RWPE1 (cell line): ENCODE measurements at regions not wholly inside any gene's neighbourhood (a gene's known extent, or its start where the extent isn't known, plus 50 kb on each side); places are given as distances from the start of the nearest gene placed in this dataset.
"Not testable (repeated sequence)": the region's sequence is repeated elsewhere in the genome, so short reads cannot be mapped to it uniquely, and the experiment has no call there.

Experiments used
- CTCF ChIA-PET: fragments of 350-600 bp; sonication (Branson Sonifier 250); formaldehyde crosslinking; extraction: SDS; loops from one replicate; lab custom pipeline; 2021; lab: Yijun Ruan, JAX
- POLR2A ChIA-PET: fragments of 400-600 bp; formaldehyde crosslinking; extraction: SDS; loops from one replicate; lab custom pipeline; 2020; ENCODE audit warnings: antibody characterized with exemption; ENCODE audit not compliant: low non-redundant PET; lab: Yijun Ruan, JAX
- DNase-seq: peaks from one replicate; pipeline ENCODE4 v3.0.0; 2012; ENCODE audit warnings: low spot score
- H3K27ac ChIP-seq: fragments of 450-650 bp; 2 replicates; pipeline ENCODE4 v1.5.1; 2017
- TF ChIP-seq, protein P1 (sequence below): fragments of 450-650 bp; conservative IDR thresholded peaks from 2 replicates; pipeline ENCODE4 v1.5.1; 2017; ENCODE audit warnings: low read depth, mild to moderate bottlenecking

DNA sequence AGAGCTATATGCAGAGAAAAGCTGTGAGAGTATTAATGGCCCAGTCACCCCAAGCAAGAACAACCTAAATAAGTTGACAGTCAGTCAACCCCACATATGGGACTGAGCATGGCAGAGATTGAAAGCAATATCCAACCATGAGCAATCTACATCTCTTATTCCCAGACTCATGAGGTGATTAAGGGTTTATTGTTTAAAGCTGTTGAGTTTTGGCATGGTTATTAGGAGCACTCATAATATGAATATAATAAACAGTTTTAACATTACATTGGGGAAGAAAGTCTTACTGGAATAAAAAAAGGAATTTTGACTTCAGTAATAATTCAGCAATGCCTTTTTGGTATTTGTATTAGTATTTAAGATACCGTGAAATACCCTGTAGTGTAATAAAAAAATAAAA lies 1627.4 kb downstream of the STIM2 start:
- TF ChIP-seq, protein P1, sequence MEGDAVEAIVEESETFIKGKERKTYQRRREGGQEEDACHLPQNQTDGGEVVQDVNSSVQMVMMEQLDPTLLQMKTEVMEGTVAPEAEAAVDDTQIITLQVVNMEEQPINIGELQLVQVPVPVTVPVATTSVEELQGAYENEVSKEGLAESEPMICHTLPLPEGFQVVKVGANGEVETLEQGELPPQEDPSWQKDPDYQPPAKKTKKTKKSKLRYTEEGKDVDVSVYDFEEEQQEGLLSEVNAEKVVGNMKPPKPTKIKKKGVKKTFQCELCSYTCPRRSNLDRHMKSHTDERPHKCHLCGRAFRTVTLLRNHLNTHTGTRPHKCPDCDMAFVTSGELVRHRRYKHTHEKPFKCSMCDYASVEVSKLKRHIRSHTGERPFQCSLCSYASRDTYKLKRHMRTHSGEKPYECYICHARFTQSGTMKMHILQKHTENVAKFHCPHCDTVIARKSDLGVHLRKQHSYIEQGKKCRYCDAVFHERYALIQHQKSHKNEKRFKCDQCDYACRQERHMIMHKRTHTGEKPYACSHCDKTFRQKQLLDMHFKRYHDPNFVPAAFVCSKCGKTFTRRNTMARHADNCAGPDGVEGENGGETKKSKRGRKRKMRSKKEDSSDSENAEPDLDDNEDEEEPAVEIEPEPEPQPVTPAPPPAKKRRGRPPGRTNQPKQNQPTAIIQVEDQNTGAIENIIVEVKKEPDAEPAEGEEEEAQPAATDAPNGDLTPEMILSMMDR: no peak
- DNase-seq: no peak
- H3K27ac ChIP-seq: no peak overlapping the region
- ChIA-PET POLR2A (no interaction called here), CTCF (no interaction called here)

DNA sequence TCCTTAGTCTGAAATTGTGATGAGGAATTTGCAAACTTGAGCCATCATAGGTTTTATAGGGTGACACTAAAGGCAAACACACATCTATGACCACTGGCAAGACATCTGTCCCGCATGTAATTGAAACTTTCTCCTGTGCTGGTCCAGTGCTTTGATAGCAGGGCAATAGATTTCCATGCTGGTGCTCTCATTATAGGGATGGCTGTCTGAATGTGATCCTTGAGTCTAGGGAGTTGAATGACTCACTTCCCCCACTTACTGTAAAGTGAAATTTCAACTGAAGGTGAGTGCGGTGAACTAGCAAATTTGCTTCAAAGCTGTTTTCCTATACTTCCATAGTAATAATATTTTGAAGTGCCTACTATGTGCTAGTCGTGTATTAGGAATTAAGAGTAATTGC lies 1630.0 kb downstream of the STIM2 start:
- CTCF ChIA-PET: no interaction called here
- no peak for DNase-seq
- H3K27ac ChIP-seq: no peak overlapping the region
- POLR2A ChIA-PET: no interaction called here
- TF ChIP-seq, protein P1: no peak

- TF ChIP-seq, protein P1: no peak
- CTCF ChIA-PET: interaction anchor here (0.6 kb wide), 1 partner anchor 415 kb away, joined by 3 read pairs; no protein-coding TSS in a partner anchor
- POLR2A ChIA-PET: no interaction called here
- no peak for DNase-seq
- no peak overlapping the region for H3K27ac ChIP-seq
Measured at GRCh38 chr4:28505064-28505463, 1644.4 kb downstream of the STIM2 start.

GRCh38 chr4:28508636-28509035 lies 1648.0 kb downstream of the STIM2 start:
- TF ChIP-seq, protein P1: no peak
- no peak overlapping the region for H3K27ac ChIP-seq
- no peak for DNase-seq
- ChIA-PET POLR2A (no interaction called here), CTCF (interaction anchor here (0.6 kb wide), 1 partner anchor 1204 kb away, joined by 3 read pairs; no protein-coding TSS in a partner anchor)

GRCh38 chr4:28514766-28515165 lies 1654.1 kb downstream of the STIM2 start:
- POLR2A ChIA-PET, H3K27ac ChIP-seq, DNase-seq, CTCF ChIA-PET: not testable (repeated sequence)

DNA sequence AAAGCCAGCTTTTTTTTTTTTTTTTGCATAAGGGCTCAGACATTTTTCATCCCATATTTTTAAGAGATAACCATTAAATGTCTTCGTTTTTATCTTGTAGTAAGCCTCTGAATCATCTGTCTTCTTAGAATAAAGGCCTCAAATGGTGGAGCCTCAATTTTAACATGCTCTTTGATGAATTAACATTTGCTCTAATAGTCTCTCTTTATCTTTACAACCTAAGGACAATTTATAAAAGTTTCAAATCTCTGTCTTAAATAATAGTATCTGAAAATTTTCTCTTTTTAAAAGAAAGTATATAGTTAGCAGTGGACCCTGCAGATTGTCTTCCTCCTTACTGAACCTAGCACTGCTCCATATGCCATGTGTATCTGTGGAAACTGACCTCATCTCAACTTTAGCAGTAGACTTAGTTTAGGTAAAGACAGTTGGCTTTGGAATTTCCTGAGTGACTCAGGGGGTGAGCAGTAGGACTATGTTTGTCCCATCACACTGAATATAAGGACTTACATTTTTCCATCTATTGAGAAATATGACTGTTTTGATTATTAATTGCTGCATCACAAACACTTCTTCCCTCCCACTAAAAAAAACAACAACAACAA lies 1658.0 kb downstream of the STIM2 start:
- POLR2A ChIA-PET: no interaction called here

DNA sequence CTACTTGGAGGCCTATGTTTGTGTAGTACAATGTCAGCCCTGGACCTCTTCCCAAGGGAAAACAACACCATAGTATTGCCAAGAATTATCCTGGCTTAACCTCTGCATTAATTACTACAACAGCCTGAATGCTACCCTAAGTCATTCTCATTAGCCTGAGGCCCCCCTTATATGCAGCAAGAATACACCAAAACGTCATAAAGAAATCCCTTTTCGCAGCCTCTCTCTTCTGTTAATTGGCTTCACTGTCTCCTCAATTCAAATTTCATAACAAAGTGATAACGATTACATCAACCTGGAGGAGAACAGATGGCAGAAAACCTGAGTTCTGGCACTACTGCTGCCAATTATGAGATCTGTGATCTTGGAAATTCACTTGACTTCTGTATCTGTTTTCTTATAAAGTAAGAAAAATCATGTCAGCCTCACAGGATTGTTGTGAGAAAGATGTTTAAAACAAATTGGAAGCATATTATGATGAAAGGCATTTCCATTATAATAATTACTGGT lies 1663.1 kb downstream of the STIM2 start:
- POLR2A ChIA-PET: no interaction called here
- no peak overlapping the region for H3K27ac ChIP-seq
- TF ChIP-seq, protein P1: no peak
- DNase-seq: no peak
- CTCF ChIA-PET: no interaction called here

More for the DNA sequence above, 1658.0 kb downstream of the STIM2 start:
- DNase-seq: no peak
- CTCF ChIA-PET: no interaction called here
- TF ChIP-seq, protein P1: no peak
- no peak overlapping the region for H3K27ac ChIP-seq
